Mesenchymal stem cell (in vitro differentiated cells and primary cell): ENCODE measurements at regions not wholly inside any gene's neighbourhood (a gene's known extent, or its start where the extent isn't known, plus 50 kb on each side); places are given as distances from the start of the nearest gene placed in this dataset.
A peak's percentile ranks its signal among the peaks of the same experiment; 100 is the strongest.

Experiments used
- DNase-seq: peaks from one replicate; pipeline ENCODE4 v3.0.0-alpha.2; 2013
- H2AFZ ChIP-seq: one replicate; pipeline ENCODE4 v1.6.1; 2013; ENCODE audit warnings: low read depth, mild to moderate bottlenecking, control low read depth, inconsistent platforms, low read length, moderate library complexity
- H2AK5ac ChIP-seq: 2 replicates; pipeline ENCODE4 v1.6.1; 2013; ENCODE audit warnings: low read length, moderate library complexity, mild to moderate bottlenecking, inconsistent platforms; ENCODE audit not compliant: severe bottlenecking
- H2BK120ac ChIP-seq: one replicate; pipeline ENCODE4 v1.6.1; 2013; ENCODE audit warnings: low read depth, mild to moderate bottlenecking, inconsistent platforms, low read length, moderate library complexity
- H2BK12ac ChIP-seq, 2 experiments: one replicate each; pipeline ENCODE4 v1.6.1; 2013; ENCODE audit warnings: inconsistent platforms in 2 of 2, low read length in 2 of 2, mild to moderate bottlenecking in 2 of 2, moderate library complexity in 2 of 2, control low read depth in 1 of 2
- H2BK15ac ChIP-seq: one replicate; pipeline ENCODE4 v1.6.1; 2013; ENCODE audit warnings: mild to moderate bottlenecking, low read depth, inconsistent platforms; ENCODE audit not compliant: poor library complexity, severe bottlenecking
- H2BK5ac ChIP-seq: 2 replicates; pipeline ENCODE4 v1.6.1; 2013; ENCODE audit warnings: low read depth, mild to moderate bottlenecking, low read length, control low read depth, inconsistent platforms; ENCODE audit not compliant: poor library complexity, severe bottlenecking
- H3K14ac ChIP-seq, 2 experiments: one replicate each; pipeline ENCODE4 v1.6.1; 2013; ENCODE audit warnings: inconsistent platforms in 2 of 2, low read length in 2 of 2, control low read depth in 1 of 2, mild to moderate bottlenecking in 1 of 2, moderate library complexity in 1 of 2
- H3K18ac ChIP-seq, 2 experiments: one replicate each; pipeline ENCODE4 v1.6.1; 2013; ENCODE audit warnings: inconsistent platforms in 2 of 2, low read length in 2 of 2, control low read depth in 1 of 2, low read depth in 1 of 2, mild to moderate bottlenecking in 1 of 2
- H3K23ac ChIP-seq, 2 experiments: one replicate each; pipeline ENCODE4 v1.6.1; 2013; ENCODE audit warnings: inconsistent platforms in 2 of 2, low read length in 2 of 2, mild to moderate bottlenecking in 2 of 2, moderate library complexity in 2 of 2, control low read depth in 1 of 2
- H3K27ac ChIP-seq: 2 replicates; pipeline ENCODE4 v1.5.1; 2013; ENCODE audit warnings: mild to moderate bottlenecking, moderate library complexity, low read length, control low read depth, inconsistent platforms; ENCODE audit not compliant: poor library complexity, severe bottlenecking
- H3K27me3 ChIP-seq, 2 experiments: 2 replicates each; pipeline versions ENCODE4 v1.6.1 to v1.7.0; 2013; ENCODE audit warnings: low read length in 2 of 2, mild to moderate bottlenecking in 2 of 2, moderate library complexity in 2 of 2, control low read depth in 1 of 2, inconsistent platforms in 1 of 2; ENCODE audit not compliant: control insufficient read depth in 1 of 2, insufficient read depth in 1 of 2
- H3K36me3 ChIP-seq, 2 experiments: 2 replicates each; pipeline versions ENCODE4 v1.6.1 to v1.7.0; 2013; ENCODE audit warnings: low read length in 2 of 2, control low read depth in 1 of 2, inconsistent platforms in 1 of 2, low read depth in 1 of 2, mild to moderate bottlenecking in 1 of 2; ENCODE audit not compliant: insufficient read depth in 2 of 2, control insufficient read depth in 1 of 2
- H3K4ac ChIP-seq, 2 experiments: one replicate each; pipeline ENCODE4 v1.6.1; 2013; ENCODE audit warnings: inconsistent platforms in 2 of 2, low read length in 2 of 2, mild to moderate bottlenecking in 2 of 2, moderate library complexity in 2 of 2, control low read depth in 1 of 2, low read depth in 1 of 2
- H3K4me1 ChIP-seq: 2 replicates; pipeline ENCODE4 v1.6.1; 2013; ENCODE audit warnings: low read depth, low read length, control low read depth; ENCODE audit not compliant: control insufficient read depth, insufficient read depth
- H3K4me2 ChIP-seq: 2 replicates; pipeline ENCODE4 v1.6.1; 2013; ENCODE audit warnings: low read length, mild to moderate bottlenecking, inconsistent platforms; ENCODE audit not compliant: poor library complexity, severe bottlenecking
- H3K4me3 ChIP-seq, 2 experiments: 2 replicates each; pipeline versions ENCODE4 v1.5.1 to v1.7.0; 2013; ENCODE audit warnings: low read length in 2 of 2, mild to moderate bottlenecking in 2 of 2, control low read depth in 1 of 2, low read depth in 1 of 2; ENCODE audit not compliant: insufficient read depth in 1 of 2
- H3K79me1 ChIP-seq: replicated peaks from 2 replicates; pipeline ENCODE4 v1.6.1; 2013; ENCODE audit warnings: mild to moderate bottlenecking, control low read depth, low read length, inconsistent platforms; ENCODE audit not compliant: poor library complexity, severe bottlenecking
- H3K9ac ChIP-seq: 2 replicates; pipeline ENCODE4 v1.7.0; 2013; ENCODE audit warnings: mild to moderate bottlenecking, low read length, moderate library complexity
- H3K9me3 ChIP-seq: 2 replicates; pipeline ENCODE4 v1.7.0; 2013; ENCODE audit warnings: mild to moderate bottlenecking, low read length; ENCODE audit not compliant: control insufficient read depth
- H4K8ac ChIP-seq: one replicate; pipeline ENCODE4 v1.6.1; 2013; ENCODE audit warnings: inconsistent platforms, mild to moderate bottlenecking, low read length, moderate library complexity
- H4K91ac ChIP-seq: one replicate; pipeline ENCODE4 v1.6.1; 2013; ENCODE audit warnings: mild to moderate bottlenecking, low read length, inconsistent platforms
- WGBS: methylation state at CpG from one replicate; pipeline ENCODE4 v1.1.7; 2013; ENCODE audit warnings: mixed read lengths; 5-methylcytosine and 5-hydroxymethylcytosine counted together

- Histone ChIP-seq H3K9me3 (peaks cover 28% of the 10 kb centered on the region), H2BK12ac (no peak overlapping the region), H3K4ac (no peak overlapping the region), H2AFZ (no peak overlapping the region), H3K14ac (no peak overlapping the region), H2BK15ac (no peak overlapping the region), H3K9ac (no peak overlapping the region), H2BK120ac (no peak overlapping the region), H4K91ac (no peak overlapping the region), H3K4me1 (peaks cover 4% of the 10 kb centered on the region), H3K27ac (peak overlapping the region; percentile 7), H3K4me2 (no peak overlapping the region), H2AK5ac (no peak overlapping the region), H4K8ac (no peak overlapping the region), H3K18ac (no peak overlapping the region), H3K4me3 (no peak overlapping the region), H3K79me1 (no peaks in the 10 kb centered on the region), H3K36me3 (no peaks in the 10 kb centered on the region), H3K23ac (no peak overlapping the region), H3K27me3 (no peaks in the 10 kb centered on the region), H2BK5ac (no peak overlapping the region)
- WGBS: 33% methylated on average over 5 of the region's 5 CpGs
- peak; percentile 67 for DNase-seq
Observed at GRCh38 chr2:9071032-9071431, 67.5 kb upstream of the MBOAT2 start.

- Histone ChIP-seq H3K79me1 (no peaks in the 10 kb centered on the region), H2BK12ac (no peak overlapping the region), H3K18ac (no peak overlapping the region), H2BK120ac (no peak overlapping the region), H2BK15ac (no peak overlapping the region), H3K23ac (no peak overlapping the region), H3K4ac (no peak overlapping the region), H4K91ac (no peak overlapping the region), H2AFZ (no peak overlapping the region), H3K4me3 (no peak overlapping the region), H3K27ac (no peak overlapping the region), H3K9ac (no peak overlapping the region), H3K9me3 (peaks cover 42% of the 10 kb centered on the region), H2AK5ac (no peak overlapping the region), H4K8ac (no peak overlapping the region), H3K36me3 (no peaks in the 10 kb centered on the region), H3K27me3 (no peaks in the 10 kb centered on the region), H3K4me1 (peaks cover 4% of the 10 kb centered on the region), H3K14ac (no peak overlapping the region), H3K4me2 (no peak overlapping the region), H2BK5ac (no peak overlapping the region)
- no peak for DNase-seq
- WGBS: 86% methylated on average over 2 of the region's 2 CpGs
Observed at GRCh38 chr2:9069543-9069942, 66.1 kb upstream of the MBOAT2 start.

- Histone ChIP-seq H2BK12ac (no peak overlapping the region), H2BK5ac (no peak overlapping the region), H3K9me3 (peaks cover 48% of the 10 kb centered on the region), H2AFZ (no peak overlapping the region), H3K4ac (no peak overlapping the region), H3K4me1 (peaks cover under 1% of the 10 kb centered on the region), H3K9ac (no peak overlapping the region), H2BK120ac (no peak overlapping the region), H2AK5ac (no peak overlapping the region), H3K4me2 (no peak overlapping the region), H3K27me3 (no peaks in the 10 kb centered on the region), H3K27ac (no peak overlapping the region), H3K23ac (no peak overlapping the region), H2BK15ac (no peak overlapping the region), H4K91ac (no peak overlapping the region), H3K36me3 (no peaks in the 10 kb centered on the region), H4K8ac (no peak overlapping the region), H3K79me1 (no peaks in the 10 kb centered on the region), H3K18ac (no peak overlapping the region), H3K4me3 (no peak overlapping the region), H3K14ac (no peak overlapping the region)
- no CpG with 5 or more reads among the region's 1 CpG for WGBS
- DNase-seq: no peak
Observed at GRCh38 chr2:9065901-9066300, 62.4 kb upstream of the MBOAT2 start.

GRCh38 chr2:9063023-9063606, 59.6 kb upstream of the MBOAT2 start:
- Histone ChIP-seq H3K18ac (no peak overlapping the region), H3K27ac (no peak overlapping the region), H4K8ac (no peak overlapping the region), H3K4ac (no peak overlapping the region), H2BK12ac (no peak overlapping the region), H3K9me3 (peaks cover 38% of the 10 kb centered on the region), H3K27me3 (no peaks in the 10 kb centered on the region), H3K36me3 (no peaks in the 10 kb centered on the region), H4K91ac (no peak overlapping the region), H2AFZ (no peak overlapping the region), H3K23ac (no peak overlapping the region), H3K4me2 (no peak overlapping the region), H3K4me1 (peaks cover 3% of the 10 kb centered on the region), H3K9ac (no peak overlapping the region), H3K79me1 (no peaks in the 10 kb centered on the region), H2BK120ac (no peak overlapping the region), H2BK5ac (no peak overlapping the region), H2BK15ac (no peak overlapping the region), H3K14ac (no peak overlapping the region), H3K4me3 (no peak overlapping the region), H2AK5ac (no peak overlapping the region)
- DNase-seq: no peak
- WGBS: 50% methylated on average over 2 of the region's 2 CpGs
